HG03378 (cell line): ENCODE measurements at regions not wholly inside any gene's neighbourhood (a gene's known extent, or its start where the extent isn't known, plus 50 kb on each side); places are given as distances from the start of the nearest gene placed in this dataset.

Source experiments
- ATAC-seq: cut with Tn5 transposase; IDR thresholded peaks from one replicate; pipeline ENCODE4 v1.9.1; 2021; ENCODE audit warnings: mild to moderate bottlenecking, moderate library complexity; ENCODE audit not compliant: unreplicated experiment

GRCh38 chr3:192077795-192078497 lies 617.0 kb downstream of the PYDC2 start:
- no peak for ATAC-seq

- ATAC-seq, result no peak
Measured at GRCh38 chr3:192079098-192079497, 618.1 kb downstream of the PYDC2 start.

DNA sequence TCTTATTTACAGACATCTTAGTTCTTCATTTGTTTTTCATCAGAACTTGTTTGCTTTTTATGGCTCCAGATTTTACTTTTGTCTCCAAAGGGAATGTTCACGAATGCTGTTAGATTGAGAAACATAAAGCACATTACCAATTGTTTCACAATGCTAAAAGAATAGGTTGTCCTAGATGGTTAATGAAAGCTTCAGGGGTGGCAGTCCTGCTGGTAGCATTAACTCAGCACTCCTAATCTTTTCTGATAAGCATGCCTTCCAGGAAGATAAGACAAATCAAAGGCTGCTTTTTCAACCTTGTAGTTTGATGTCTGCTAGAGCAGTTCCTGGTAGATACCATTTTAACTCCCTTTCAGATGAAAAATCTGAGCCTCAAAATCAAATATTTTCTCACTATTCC lies 619.4 kb downstream of the PYDC2 start:
- no peak for ATAC-seq

DNA sequence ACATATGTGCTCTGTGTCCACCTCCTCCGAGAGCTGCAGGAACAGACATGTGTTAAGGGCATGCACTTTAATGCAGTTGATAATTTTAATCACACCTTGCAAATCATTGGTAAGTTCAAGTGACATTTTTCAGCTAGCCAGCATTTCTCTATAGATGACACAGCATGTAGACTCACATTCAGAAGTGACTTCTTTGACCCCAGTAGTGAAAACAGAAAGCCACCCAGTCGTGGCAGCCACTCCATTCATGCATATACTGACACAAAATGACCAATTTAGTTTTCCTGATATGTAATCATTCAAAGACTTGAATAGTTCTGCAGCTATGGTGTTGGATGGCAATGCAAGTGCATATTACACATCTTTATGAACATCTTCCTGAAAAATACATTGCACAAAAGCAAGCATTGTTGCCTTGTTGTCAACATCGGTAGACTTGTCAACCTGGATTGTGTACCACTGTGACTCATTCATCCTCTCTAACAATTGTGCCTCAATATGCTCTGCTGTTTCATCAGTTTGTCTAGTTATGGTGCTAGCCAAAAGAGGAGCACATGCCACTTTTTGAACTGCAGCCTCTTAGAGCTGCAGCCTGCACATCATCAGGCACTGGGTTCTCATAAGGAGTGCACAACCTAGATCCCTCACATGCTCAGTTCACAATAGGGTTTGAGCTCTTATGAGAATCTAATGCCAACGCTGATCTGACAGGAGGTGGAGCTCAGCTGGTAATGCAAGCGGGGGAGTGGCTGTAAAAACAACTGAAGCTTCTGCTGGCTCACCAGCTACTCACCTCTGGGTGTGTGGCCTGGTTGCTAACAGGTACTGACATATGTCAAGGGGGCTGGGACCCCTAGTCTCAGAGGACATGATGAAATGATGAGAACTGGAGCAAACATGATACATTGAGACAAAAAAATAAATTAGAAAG lies 622.0 kb downstream of the PYDC2 start:
- ATAC-seq, result peak; percentile 93
